Activated B cell treated with CpG ODN at 0.5 μM for 24 hours (primary cell): ENCODE measurements at regions not wholly inside any gene's neighbourhood (a gene's known extent, or its start where the extent isn't known, plus 50 kb on each side); places are given as distances from the start of the nearest gene placed in this dataset.

Experiments used
- ATAC-seq: fragments of 200-7000 bp; cut with Tn5 transposase; one replicate; pipeline ENCODE4 v1.10.0; 2021; ENCODE audit warnings: low read depth, mild to moderate bottlenecking, moderate library complexity
- CTCF ChIA-PET: fragments of 350-600 bp; sonication (Branson Sonifier 250); formaldehyde crosslinking; loops from one replicate; lab custom pipeline; 2021; ENCODE audit warnings: antibody characterized with exemption; lab: Charles Lee
- POLR2A ChIA-PET: fragments of 350-600 bp; sonication (Branson Sonifier 250); formaldehyde crosslinking; loops from one replicate; lab custom pipeline; 2021; ENCODE audit warnings: antibody characterized with exemption; lab: Charles Lee
- DNase-seq: peaks from one replicate; pipeline ENCODE4 v3.0.0; 2022
- H3K27ac Mint-ChIP-seq: one replicate; pipeline ENCODE4 v1.8.0; 2020; ENCODE audit warnings: mixed read lengths
- H3K27me3 Mint-ChIP-seq: one replicate; pipeline ENCODE4 v1.8.0; 2021; ENCODE audit warnings: mixed read lengths
- H3K36me3 Mint-ChIP-seq: one replicate; pipeline ENCODE4 v1.8.0; 2021; ENCODE audit warnings: low read depth, mixed read lengths
- H3K4me1 Mint-ChIP-seq: one replicate; pipeline ENCODE4 v1.8.0; 2021; ENCODE audit warnings: mixed read lengths
- H3K4me3 Mint-ChIP-seq: one replicate; pipeline ENCODE4 v1.8.0; 2020; ENCODE audit warnings: mild to moderate bottlenecking, mixed read lengths
- H3K9me3 Mint-ChIP-seq: one replicate; pipeline ENCODE4 v1.8.0; 2020; ENCODE audit warnings: mixed read lengths
- intact Hi-C: fragments of 100-400 bp; cut with micrococcal nuclease; formaldehyde crosslinking; loops from one replicate; pipeline ENCODE4 v1.15.1; 2024
- TF ChIP-seq, protein P1 (sequence below): fragments of 200-600 bp; IDR thresholded peaks from one replicate; pipeline ENCODE4 v1.8.0; 2022; ENCODE audit warnings: antibody characterized with exemption, mild to moderate bottlenecking

DNA sequence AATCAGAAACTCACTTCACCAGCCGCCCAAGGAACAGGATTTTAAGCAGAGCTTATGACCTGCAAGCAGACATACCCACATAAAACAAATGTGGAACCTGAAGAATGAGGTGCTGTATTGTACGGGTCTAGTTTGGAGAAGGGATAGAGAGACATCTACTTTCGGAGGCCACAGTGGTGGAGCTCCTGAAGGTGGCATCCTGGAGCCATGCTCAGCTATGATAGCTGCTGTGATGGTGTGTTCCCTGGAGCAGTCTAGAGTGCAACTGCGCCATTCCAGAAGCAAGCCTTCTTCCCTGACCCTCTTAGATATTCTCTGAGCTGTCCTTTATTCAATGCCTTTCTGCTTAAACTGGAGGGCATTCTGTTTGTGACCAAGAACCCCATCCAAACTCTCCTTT is 402.6 kb downstream of the FUT8 start:
- DNase-seq = no peak
- TF ChIP-seq, protein P1, sequence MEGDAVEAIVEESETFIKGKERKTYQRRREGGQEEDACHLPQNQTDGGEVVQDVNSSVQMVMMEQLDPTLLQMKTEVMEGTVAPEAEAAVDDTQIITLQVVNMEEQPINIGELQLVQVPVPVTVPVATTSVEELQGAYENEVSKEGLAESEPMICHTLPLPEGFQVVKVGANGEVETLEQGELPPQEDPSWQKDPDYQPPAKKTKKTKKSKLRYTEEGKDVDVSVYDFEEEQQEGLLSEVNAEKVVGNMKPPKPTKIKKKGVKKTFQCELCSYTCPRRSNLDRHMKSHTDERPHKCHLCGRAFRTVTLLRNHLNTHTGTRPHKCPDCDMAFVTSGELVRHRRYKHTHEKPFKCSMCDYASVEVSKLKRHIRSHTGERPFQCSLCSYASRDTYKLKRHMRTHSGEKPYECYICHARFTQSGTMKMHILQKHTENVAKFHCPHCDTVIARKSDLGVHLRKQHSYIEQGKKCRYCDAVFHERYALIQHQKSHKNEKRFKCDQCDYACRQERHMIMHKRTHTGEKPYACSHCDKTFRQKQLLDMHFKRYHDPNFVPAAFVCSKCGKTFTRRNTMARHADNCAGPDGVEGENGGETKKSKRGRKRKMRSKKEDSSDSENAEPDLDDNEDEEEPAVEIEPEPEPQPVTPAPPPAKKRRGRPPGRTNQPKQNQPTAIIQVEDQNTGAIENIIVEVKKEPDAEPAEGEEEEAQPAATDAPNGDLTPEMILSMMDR = no peak
- ChIA-PET CTCF (interaction anchor here (0.9 kb wide), 1 partner anchor 10 kb away, joined by 4 read pairs; no protein-coding TSS in a partner anchor), POLR2A (no interaction called here)
- intact Hi-C loops = no loop called here
- Mint-ChIP-seq H3K4me1 (no peaks in the 10 kb centered on the region), H3K9me3 (no peaks in the 10 kb centered on the region), H3K27ac (no peak overlapping the region), H3K4me3 (no peak overlapping the region), H3K36me3 (no peaks in the 10 kb centered on the region), H3K27me3 (no peaks in the 10 kb centered on the region)
- ATAC-seq = no peak

DNA sequence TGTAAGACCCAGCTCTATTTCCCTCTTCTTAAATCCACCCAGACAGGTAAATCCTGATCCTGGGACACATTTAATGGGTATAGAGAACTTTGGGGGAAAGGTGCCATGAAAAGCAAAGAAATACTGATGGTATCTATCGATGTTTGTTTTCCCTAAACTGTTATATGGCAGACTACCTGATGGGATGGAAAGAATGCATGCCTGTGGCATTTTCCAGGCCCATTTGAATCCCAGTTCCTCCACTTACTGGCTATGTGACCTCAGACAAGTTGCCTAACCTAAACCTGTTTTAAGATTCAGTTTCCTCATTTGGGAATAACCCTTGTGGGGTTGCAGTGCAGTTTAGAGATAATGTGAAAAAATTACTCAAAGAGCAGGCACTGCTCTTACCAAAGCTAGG is 404.5 kb downstream of the FUT8 start:
- H3K4me3 Mint-ChIP-seq = no peak overlapping the region
- H3K36me3 Mint-ChIP-seq = no peaks in the 10 kb centered on the region
- H3K4me1 Mint-ChIP-seq = no peaks in the 10 kb centered on the region
- no peaks in the 10 kb centered on the region for H3K9me3 Mint-ChIP-seq
- intact Hi-C loops = no loop called here
- ATAC-seq (no peak), DNase-seq (no peak)
- TF ChIP-seq, protein P1 = no peak
- CTCF ChIA-PET = no interaction called here
- H3K27ac Mint-ChIP-seq = no peak overlapping the region
- POLR2A ChIA-PET = no interaction called here
- no peaks in the 10 kb centered on the region for H3K27me3 Mint-ChIP-seq

DNA sequence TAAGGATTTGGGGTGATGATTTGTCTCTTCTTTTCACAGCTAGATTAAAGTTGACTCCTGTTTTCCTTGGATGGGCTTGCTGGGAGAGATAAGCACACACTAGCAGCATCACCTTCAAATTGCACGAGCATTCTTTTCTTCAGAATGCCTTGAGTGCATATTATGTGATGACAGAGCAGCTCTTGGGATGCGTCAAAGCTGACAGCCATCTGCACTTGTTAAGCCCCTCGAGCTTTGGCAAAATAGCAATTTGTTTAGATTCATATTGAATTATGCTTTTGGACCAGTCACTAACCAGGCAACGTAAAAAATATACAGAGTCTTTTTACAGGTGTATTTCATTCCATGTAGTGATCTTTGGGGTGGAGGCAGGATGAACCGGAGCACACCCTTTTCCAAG is 407.0 kb downstream of the FUT8 start:
- no peak for DNase-seq
- no peak for ATAC-seq
- ChIA-PET POLR2A (no interaction called here), CTCF (no interaction called here)
- Mint-ChIP-seq H3K4me3 (no peak overlapping the region), H3K27me3 (no peaks in the 10 kb centered on the region), H3K4me1 (peaks cover under 1% of the 10 kb centered on the region), H3K27ac (no peak overlapping the region), H3K9me3 (no peaks in the 10 kb centered on the region), H3K36me3 (no peaks in the 10 kb centered on the region)
- TF ChIP-seq, protein P1 = no peak
- intact Hi-C loops = no loop called here

DNA sequence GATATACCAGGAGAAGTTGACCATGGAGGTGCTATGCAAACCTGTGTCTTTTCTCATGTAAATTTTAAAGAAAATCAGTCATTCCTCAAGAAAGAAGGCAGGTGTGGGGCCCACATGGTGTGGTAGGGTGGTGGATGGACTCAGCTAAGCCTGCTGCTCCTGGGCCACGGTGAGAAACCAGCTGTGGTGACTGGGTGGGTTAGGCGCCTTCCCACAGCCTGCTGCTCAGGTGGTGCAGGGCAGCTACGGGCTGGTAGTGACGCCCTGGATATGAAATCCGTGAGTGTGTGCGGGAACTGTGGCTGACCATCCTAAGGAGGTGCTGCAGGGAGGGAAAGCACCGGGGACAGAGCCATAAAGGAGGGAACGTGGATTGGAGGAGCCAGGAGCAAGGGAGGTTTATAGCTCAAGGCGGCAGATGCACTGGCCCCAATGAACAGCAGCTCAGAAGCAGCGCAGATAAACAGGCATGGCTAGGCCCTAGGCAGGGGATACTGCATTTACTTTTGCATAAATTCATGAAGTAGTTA is 408.8 kb downstream of the FUT8 start:
- DNase-seq (no peak), ATAC-seq (no peak)
- TF ChIP-seq, protein P1 = no peak
- Mint-ChIP-seq H3K4me3 (no peak overlapping the region), H3K9me3 (no peaks in the 10 kb centered on the region), H3K36me3 (no peaks in the 10 kb centered on the region), H3K27me3 (no peaks in the 10 kb centered on the region), H3K4me1 (peaks cover 1% of the 10 kb centered on the region), H3K27ac (no peak overlapping the region)
- intact Hi-C loops = no loop called here
- POLR2A ChIA-PET = interaction anchor here (0.7 kb wide), 1 partner anchor 9 kb away, joined by 4 read pairs; no protein-coding TSS in a partner anchor
- CTCF ChIA-PET = interaction anchor here (1.2 to 2.3 kb wide), 3 partner anchors 137 to 657 kb away, joined by 3 to 14 read pairs (median 7); no protein-coding TSS in a partner anchor

DNA sequence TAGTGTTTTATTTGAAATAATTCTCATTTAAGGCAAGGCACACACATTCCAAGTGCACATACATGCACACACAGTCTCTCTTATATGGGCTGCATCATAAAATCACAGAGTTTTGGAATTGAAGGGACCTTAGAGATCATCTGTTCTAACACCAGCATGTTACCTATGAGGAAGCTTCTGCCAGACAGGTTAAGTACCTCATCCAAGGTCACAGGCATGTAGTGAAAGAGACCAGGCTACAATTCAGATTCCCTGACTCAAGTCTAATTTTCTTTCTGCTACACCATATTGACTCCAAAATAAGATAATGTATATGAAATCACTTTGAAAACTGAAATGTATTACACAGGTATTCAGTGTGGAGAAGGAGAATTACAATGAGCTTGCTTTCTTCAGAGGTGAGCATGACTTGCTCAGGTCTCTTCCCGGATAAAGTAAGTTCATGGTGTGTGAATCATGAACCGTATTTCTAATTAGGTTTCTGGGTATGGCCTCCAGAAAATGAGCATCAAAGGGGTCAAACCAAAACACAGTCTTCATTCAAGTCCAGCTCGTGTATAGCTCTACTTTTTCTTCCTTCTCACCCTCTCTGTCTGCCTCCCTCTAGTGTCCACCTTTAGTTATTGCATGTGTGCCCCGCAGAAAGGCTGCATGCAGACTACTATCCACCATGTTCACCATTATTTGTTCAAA is 411.9 kb downstream of the FUT8 start:
- CTCF ChIA-PET = interaction anchor here (0.6 to 7.0 kb wide), 47 partner anchors 9 to 838 kb away, joined by 3 to 214 read pairs (median 4); partner anchors contain the start of genes FNTB and FUT8
- Mint-ChIP-seq H3K9me3 (no peaks in the 10 kb centered on the region), H3K27ac (no peak overlapping the region), H3K4me3 (no peak overlapping the region), H3K27me3 (peaks cover 5% of the 10 kb centered on the region), H3K36me3 (no peaks in the 10 kb centered on the region), H3K4me1 (peaks cover 1% of the 10 kb centered on the region)
- TF ChIP-seq, protein P1 = peak; percentile 82
- no peak for DNase-seq
- intact Hi-C loops = loop anchor here (1.0 to 2.0 kb wide), 8 partner anchors 134 to 838 kb away; partner anchors contain the start of gene FNTB
- POLR2A ChIA-PET = interaction anchor here (1.0 to 1.3 kb wide), 3 partner anchors 409 to 837 kb away, joined by 5 to 12 read pairs (median 12); partner anchors contain the start of gene FNTB
- peak; percentile 99 for ATAC-seq
